ENCODE measurements at regions not wholly inside any gene's neighbourhood (a gene's known extent, or its start where the extent isn't known, plus 50 kb on each side); places are given as distances from the start of the nearest gene placed in this dataset.

DNA sequence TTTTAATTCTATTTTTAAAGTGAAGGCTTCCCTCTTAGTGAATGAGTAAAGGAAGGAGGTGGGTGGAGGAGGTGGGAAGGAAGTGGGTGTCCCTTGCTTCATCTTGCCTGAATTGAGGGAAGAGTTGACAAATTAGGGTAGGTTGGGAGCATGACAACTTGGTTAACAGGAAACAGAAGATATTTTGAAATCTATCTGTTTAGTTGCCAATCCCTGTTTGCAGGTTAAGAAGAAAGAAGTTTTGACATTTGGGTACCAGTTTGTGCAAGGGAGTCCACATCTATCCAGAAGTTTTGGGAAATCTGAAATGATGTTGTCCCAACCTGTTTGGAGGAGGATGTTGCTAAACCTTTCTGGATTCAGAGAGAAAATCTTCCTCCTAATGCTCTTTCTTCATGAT, 204.1 kb upstream of the SUCLG2 start:
- DNase-seq: no peak

DNA sequence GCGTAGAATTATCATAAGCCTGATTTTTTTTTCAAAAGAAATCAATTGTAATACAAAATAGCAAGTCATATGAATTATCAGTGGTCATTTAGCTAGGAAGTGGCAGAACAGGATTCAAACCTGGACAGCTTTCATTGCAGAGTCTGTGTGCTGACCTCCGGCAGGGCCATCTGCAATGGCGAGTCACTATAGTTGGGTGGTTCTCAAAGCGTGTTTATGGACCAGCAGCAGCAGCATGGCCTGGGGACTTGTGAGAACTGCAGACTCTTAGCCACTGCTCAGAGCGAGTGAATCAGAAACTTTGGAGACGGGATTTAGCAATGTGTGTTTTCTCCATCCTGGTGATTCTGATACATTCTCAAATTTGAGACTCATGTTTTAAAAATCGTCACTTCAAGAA, 202.3 kb upstream of the SUCLG2 start:
- DNase-seq: no peak

- DNase-seq: no peak
Measured at GRCh38 chr3:67854663-67855062, 200.3 kb upstream of the SUCLG2 start.

- DNase-seq: no peak
Measured at GRCh38 chr3:67853520-67853919, 199.1 kb upstream of the SUCLG2 start.

DNA sequence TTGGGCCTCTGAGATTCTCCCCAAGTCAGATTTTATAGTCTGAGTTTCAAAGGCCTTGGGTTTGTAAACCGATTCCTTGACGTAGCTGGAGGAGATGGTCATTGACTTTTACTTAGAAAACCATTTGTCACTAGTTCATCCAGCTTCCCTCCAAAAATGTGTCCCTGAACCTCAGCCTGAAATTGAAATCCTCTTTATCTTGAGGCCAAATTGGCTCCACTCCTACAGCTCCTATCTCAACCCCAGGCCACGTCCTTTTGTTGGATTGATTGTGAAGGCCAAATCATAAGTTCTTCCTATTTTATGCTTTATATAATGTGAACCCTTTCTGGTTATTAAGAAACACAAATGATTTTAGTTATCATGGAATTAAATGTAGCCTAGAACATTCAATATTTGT, 193.9 kb upstream of the SUCLG2 start:
- DNase-seq: no peak

DNA sequence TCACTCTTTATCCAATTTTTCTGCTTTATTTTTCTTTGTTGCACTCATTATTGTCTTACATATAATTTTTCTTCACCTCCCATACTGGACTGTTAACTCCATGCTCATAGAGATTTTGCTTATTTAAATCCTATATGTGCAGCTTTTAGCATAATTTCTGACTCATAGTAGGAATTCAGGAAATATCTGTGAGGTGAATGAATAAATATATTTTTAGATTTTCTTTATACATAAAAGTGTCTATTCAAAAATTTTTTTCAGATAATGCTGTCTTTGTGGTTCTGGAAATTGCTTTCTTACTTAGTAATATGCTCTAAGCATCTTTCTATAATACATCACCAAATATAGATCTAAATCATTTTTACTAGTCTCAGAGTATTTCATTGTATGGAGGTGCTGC, 191.8 kb upstream of the SUCLG2 start:
- no peak for DNase-seq

- no peak for DNase-seq
Measured at GRCh38 chr3:67832817-67833216, 178.4 kb upstream of the SUCLG2 start.

DNA sequence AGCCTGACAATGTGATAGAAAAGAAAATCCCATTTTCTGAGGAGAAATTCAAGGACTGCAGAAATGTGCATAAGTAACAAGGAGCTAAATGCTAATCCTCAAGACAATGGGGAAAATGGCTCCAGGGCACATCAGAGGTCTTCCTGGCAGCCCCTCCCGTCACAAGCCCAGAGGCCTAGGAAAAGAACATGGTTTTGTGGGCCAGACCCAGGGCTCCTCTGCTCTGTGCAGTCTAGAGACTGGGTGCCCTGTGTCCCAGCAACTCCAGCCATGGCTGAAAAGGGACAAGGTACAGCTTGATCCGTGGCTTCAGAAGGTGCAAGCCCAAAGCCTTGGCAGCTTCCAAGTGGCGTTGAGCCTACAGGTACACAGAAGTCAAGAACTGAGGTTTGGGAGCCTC, 176.8 kb upstream of the SUCLG2 start:
- DNase-seq: no peak

DNA sequence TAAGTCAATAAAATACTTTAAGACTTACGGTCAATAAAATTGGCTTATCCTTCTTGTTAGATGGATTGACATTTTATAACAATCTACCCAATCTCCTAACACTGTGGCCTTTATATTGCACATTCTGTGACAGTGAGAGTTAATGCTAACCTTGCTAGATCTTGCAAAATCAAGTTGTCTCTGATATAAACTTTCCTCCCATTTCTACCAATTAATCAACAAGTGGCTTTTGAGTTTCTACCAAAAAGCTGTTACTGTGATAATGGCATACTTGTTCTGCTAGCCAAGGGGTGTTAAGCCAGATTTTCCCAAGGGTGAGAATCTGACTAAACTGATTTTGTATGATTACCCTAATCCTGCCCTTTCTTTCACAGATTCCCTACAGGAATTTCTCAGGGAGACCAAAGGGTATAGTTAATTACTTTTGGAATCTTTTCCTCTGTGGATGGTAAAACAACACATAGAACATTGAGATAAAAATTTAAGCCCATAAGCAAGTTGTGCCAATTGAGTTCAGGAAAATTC, 174.1 kb upstream of the SUCLG2 start:
- no peak for DNase-seq

DNA sequence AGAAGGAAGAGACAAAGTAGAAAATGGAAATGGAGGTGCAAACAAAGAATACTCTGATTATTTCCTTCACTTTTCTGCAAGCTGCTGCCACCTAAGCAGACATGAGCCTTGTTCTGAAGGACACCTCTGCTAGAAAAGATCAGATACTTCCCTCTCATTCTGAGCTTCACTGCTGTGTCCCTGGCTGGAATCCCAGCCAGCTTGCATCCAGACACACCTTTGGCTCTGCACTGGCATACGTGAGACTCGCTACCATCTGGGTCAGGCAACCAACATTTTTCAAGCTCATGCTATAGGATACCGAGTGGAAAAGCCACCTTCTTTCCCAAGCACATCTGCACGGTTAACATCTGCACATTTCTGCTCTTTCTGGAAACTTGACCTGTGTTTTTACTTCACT, 166.7 kb upstream of the SUCLG2 start:
- DNase-seq: no peak

DNA sequence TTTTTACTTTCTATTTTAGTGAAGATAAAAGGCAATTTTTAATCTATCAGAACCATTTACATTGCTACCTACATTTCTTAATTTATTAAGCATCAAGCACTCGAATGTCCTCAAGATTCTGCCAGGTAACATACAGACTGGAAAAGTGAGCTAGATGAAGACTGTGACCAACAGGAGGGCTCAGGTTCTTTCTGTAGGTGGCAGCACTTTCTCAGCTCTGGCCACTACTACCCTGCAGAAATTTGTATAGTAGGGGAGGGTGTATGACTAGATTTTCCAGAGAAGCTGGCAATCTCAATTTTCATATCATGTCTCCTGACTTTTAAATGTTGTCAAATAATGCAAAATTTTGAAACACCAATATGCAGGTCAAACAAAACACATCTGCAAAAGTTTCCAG, 165.0 kb upstream of the SUCLG2 start:
- DNase-seq: peak; percentile 3

DNA sequence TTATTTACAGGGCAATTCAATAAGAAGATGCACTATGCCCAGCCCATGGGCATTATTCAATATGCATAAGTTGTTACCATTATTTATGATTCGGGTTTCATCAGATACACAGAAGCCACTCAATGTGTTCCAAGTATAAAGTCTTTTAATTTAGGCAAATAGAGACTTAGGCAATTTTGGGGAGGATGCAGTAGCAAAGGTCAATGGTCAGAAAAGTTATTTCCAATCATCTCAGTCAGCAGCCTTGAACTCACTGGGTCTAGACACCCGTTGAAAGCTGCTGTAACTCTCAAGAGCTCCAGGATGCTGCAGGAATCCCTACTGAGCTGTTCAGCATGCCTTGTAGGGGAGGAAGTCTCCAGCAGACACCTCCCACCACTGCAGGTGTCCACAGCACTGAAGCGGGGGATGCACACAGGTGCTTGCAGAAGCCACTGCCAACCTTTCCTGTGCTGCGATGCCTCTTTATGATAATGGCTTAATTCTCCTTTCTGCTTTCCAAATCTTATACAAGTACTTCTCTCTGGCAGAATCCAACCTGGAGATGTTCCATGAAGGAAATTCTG, 155.0 kb upstream of the SUCLG2 start:
- no peak for DNase-seq

DNA sequence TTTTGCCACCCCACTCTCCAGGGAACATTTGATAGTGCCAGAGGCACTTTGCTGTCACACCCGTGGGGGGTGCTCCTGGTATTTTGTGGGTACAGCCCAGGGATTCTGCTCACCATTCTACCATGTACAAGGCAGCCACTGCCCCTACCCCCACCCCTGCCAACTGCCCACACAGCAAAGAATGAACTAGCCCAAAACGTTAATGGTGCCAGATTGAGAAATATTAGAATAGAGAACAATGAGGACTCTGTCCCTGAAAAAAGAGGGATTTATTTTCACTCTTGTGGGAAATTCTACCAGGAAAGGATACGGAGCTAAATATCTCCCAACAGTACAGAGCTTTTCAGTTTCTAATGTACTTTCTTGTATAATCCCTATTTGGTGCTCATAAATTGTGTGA, 154.5 kb upstream of the SUCLG2 start:
- no peak for DNase-seq

DNA sequence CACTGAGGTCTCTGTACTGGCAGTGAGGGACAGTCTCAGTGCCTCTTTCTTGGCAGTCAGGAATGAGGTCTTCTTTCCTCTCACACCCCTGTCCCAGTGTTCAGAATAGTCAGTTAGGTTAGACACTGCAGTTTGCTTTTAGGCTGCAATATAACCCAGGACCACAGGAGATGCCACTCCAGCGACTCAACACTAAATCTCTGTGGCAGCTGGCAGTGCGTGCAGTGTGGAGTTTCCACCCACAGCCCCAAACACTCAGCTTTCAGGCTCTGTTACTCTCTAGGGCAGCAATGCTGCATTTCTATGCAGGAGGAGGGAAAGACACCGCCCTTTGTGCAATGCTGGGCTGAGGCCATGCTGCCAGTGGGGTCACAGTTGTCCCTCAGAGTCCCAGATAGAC, 150.2 kb upstream of the SUCLG2 start:
- DNase-seq: no peak

- no peak for DNase-seq
Measured at GRCh38 chr3:67804089-67804488, 149.7 kb upstream of the SUCLG2 start.

DNA sequence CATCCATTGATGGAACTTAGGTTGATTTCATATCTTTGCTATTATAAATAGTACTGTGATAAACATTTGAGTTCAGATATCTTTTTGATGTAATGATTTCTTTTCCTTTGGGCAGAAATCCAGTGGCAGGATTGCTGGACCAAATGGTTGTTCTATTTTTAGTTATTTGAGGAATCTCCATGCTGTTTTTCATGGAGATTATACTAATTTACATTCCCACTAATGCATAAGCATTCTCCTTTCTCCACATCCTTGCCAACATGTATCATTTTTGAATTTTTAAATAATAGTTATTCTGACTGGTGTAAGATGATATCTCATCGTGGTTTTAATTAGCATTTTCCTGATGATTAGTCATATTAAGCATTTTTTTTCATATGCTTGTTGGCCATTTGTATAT, 144.0 kb upstream of the SUCLG2 start:
- DNase-seq: no peak

DNA sequence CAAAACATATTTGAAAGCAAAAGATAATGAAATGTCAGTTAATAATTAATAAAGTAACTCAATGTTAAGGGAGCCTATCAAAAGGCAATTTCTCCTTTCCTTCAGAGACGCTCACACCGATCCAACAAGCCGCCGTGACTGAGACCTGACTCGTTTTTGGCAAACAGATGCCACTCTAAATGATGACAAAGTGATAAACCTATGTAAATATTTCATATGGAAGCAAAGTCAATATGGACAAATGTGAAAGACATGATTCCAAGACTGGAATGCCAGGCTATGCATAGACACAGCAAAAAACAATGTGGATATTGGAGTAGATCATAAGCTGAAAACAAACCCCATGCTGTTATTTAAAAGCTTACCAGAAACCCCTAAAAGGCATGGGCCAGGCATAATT, 137.2 kb upstream of the SUCLG2 start:
- DNase-seq: no peak

GRCh38 chr3:67790043-67790442, 135.6 kb upstream of the SUCLG2 start:
- peak; percentile 62 for DNase-seq

GRCh38 chr3:67788396-67788795, 134.0 kb upstream of the SUCLG2 start:
- DNase-seq: no peak

DNA sequence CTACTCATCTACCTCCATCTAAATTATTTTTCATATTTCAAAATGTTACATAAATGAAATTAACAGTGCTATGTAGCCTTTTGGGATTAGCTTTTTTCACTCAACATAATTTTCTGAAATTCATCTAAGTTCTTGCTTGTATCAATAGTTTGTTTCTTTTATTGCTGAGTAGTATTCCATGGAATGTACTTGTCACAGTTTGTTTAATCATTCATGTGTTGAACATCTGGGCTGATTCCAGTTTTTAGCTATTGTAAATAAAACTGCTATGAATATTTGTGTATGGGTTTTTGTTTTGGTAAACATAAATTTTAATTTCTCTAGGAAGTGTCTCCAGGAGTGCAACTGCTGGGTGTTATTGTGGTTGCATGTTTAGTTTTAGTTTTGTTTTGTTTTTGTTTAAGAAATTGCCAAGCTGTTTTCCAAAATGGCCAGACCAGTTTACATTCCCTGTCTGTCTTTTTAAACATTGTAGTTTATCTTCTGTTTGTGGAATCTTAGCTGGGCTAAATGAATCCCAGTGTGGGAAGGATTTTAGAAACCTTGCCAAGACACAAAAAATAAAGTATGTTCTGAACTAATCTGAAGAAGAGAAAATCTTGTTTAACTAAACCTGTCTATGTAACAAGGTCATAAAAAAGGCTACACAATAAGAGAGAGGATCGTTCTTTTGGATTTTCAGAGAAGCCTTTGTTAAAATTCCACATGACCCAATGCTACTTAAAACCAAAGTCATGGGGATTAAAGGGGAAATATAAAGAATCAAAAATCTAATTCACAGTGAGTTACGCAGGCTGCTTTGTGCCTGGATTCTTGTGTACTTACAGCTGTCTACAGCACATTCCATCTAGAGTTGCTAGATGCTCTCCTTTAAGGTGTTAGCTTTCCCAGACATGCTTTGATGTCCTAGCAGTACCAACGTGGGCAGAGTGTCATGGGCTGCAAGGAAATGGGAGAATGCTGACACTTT, 129.2 kb upstream of the SUCLG2 start:
- no peak for DNase-seq

DNA sequence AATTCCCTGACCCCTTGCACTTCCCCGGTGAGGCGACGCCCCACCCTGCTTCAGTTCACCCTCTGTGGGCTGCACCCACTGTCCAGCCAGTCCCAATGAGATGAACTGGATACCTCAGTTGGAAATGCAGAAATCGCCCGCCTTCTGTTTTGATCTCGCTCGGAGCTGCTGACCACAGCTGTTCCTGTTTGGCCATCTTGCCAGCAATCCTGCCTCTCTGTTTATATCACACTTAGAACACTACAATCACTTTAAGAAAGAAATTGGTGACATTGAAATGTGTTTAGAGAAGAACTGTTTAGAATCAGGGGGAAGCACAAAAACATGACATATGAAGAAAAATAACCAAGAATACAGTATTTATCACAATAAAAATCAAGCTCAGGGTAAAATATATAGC, 127.5 kb upstream of the SUCLG2 start:
- DNase-seq: no peak

DNA sequence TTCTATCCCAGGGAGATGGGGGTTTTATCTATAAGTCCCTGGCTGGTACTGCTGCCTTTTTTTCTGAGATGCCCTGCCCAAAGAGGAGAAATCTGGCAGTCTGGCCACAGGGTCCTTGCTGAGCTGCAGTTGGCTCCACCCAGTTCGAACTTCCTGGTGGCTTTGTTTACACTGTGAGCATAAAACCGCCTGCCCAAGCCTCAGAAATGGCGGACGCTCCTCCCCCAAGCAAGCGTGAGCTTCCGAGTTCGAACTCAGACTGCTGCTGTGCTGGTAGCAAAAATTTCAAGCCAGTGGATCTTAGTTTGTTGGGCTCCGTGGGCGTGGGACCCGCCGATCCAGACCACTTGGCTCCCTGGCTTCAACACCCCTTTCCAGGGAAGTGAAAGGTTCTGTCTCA, 126.8 kb upstream of the SUCLG2 start:
- DNase-seq: no peak

DNA sequence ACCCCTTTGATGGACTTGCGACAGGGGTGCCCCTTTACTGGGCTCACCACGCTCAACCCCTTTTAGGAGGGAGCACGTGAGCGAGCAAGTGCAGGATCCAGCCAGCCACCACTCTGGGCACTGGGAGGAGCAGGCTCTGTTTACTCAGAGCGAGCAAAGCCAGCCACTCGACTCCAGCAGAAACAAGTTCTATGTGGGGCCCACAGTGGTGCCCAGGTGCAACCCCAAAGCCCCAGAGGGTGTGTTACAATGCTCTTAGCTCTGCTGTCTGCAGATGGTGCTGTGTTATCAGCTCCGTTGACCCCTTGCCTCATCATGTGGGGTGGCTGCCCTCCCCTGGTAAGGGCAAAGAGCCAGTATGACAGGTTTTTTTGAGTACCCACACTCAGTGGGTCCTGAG, 120.3 kb upstream of the SUCLG2 start:
- no peak for DNase-seq

- DNase-seq: no peak
Measured at GRCh38 chr3:67765575-67765974, 111.2 kb upstream of the SUCLG2 start.

DNA sequence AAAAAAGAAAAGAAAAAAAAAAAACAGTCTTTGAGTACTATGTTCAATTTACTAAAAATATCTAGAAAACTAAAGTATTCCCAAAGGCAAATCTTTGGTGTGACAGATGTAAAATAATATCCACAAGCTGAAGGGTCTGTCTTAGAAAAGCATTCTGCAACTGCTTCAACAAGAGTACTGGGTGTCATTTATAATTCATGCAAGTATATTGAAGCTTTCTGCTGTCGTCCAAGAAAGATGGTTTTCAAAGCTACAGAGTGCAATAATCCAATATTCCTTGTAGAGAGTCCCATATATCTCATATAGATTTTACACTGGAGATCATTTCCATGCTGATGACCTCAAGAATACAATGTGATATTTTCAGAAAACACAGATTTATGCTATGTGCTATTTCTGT, 90.9 kb upstream of the SUCLG2 start:
- no peak for DNase-seq

Data from stimulated activated CD4-positive, alpha-beta T cell treated with anti-CD3 and anti-CD28 coated beads, Interleukin-4, amount 100 ng/mL, for 24 hours (primary cell).